ENCODE measurements at regions not wholly inside any gene's neighbourhood (a gene's known extent, or its start where the extent isn't known, plus 50 kb on each side); places are given as distances from the start of the nearest gene placed in this dataset.
"Not testable (repeated sequence)": the region's sequence is repeated elsewhere in the genome, so short reads cannot be mapped to it uniquely, and the experiment has no call there.

DNA sequence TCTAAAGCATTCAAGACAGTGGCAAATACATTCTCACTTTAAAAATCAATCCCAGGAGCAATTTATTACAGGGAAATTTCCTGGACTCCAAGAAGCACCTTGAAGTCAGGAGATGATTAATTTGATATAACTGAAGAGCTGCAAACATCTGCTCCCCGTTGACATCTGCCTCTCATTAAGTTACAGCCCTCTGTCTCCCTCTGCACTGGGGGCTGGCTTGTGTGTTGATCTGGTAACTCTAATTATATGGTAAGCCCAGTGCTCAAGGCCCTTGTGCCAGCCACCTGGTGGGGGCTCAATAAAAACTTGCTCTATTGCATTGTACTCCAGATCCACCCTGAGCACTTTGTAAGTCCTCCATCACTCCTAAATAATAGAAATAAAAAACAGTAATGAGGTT, 131.1 kb upstream of the ZNF462 start:
- DNase-seq: no peak

DNA sequence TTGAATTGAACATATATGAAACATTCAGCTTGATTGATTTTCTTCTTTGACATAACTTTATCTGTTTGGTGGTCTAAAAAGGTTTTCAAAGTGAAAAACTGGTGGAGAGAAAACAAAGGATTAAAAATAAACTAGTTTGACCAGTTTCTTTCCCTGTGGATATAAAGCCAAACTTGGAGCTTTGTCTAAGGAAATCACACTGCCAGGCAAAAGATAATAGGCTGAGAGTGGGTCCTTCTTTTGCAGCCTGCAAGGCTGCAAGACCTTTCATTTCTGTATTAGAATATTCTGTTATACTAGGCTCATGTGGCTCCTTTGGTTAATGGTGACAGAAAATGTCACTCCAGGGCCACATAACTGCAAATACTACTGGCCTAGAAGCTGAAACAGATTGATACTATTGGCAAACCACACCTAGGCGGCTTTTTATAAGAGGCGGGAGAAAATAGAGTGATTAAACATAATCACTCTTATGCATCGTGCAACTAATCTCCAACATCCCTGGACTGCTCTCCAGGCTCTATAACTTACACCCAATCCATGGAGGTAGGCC, 129.1 kb upstream of the ZNF462 start:
- DNase-seq: no peak

DNA sequence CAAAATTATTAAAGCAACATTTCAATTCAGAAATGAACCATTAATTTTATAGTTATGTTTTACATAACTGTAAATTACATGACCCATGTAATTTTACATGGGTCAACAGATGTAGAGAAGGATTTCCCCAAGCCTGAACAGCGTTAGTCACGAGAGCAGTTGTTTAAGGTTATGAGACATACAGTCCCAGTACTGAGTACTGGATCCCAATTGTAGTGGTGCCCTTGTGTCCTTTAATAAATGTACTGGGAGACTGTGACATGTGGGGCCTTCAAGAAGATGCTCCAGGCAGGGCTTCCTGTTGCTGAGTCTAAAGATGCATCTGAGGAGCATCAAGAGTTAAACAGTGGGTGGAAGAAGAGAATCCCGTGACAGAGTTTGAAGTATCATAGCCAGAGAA, 125.5 kb upstream of the ZNF462 start:
- no peak for DNase-seq

DNA sequence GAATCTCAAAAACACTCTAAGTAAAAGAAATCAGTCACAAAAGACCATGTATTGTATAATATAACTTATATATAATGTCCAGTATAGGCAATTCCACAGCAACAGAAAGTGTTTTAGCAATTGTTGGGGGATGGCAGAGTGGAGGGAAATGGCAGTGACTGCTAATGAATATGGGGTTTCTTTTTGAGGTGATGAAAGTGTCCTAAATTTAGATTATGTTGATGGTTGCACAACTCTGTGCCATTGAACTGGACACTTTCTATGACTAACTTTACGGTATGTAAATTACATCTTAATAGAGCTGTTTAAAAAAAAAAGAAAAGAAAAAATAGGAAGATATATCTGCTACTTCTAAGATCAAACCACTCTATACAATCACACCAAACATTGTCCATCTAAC, 124.9 kb upstream of the ZNF462 start:
- DNase-seq: no peak

DNA sequence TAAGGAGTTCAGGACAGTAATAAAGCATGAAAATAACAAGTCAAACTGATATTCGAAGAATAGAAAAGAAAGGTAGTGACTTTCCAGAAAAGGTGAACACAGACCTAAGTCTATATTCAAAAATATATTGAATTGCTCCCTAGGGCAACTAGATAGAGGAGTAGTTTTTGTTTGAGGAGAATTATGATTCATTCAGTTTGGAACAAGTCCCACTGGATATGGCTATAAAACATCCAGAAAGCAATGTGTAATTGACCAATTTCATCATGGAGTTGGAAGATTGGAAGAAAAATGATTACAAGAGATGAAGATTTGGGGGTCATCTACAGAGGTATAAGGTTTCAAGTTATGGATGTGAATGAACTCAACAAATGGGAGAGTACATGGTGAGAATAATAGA, 117.5 kb upstream of the ZNF462 start:
- DNase-seq: no peak

DNA sequence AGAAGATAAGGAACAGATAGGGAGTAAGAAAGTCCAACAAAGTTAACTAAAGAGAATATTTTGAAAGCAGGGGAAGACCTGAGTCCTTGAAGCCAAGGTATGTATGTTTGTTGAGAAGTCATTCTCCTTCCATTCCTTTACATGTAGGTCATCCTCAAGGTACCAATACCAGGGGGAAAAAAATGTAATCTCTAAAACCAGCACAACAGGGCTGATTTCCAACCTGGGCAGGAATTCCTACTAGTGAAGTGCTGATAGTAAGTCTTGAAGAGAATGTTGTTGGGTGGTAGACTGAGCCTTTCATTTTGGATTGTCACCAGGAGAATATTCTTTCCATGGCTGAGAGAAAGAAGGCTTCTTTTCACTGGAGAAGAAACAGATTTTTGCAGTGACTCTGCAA, 117.1 kb upstream of the ZNF462 start:
- DNase-seq: no peak

DNA sequence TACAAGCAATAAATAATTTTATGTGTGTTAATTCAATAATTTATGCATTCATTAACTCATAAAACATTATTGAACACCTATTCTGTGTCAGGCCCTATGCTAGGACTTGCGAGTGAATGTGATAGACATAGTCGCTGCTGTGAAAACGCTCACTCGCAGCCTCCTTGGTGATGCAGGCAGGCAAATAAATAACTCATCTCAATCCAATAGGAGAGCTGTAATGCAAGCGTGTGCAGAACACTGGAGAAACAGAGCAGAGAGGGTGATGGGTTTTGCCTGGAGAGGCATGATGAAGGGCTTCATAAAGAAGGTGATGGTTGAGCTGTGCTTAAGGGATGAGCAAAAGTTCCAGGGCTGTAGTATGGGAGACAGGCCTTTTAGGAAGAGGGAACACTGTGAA, 111.3 kb upstream of the ZNF462 start:
- no peak for DNase-seq

DNA sequence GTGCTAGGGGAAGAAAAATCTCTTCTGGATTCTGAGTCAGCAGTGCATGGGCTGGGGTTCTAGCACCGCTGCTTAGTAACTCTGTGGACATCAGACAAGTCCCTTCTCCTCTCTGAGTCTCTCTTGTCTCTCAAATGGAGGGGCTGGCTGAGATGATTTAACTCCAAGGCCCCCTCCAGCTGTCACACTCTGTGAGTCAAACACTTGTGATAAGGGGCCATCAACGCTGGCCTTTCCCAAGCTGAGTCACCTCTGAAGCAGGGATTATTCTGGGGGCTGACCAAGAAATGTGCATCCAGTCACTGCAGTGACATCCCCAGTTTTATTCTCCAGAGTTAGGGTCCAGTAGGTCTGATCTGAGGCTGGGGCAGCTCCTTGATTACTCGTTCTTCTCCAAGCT, 110.4 kb upstream of the ZNF462 start:
- DNase-seq: no peak

DNA sequence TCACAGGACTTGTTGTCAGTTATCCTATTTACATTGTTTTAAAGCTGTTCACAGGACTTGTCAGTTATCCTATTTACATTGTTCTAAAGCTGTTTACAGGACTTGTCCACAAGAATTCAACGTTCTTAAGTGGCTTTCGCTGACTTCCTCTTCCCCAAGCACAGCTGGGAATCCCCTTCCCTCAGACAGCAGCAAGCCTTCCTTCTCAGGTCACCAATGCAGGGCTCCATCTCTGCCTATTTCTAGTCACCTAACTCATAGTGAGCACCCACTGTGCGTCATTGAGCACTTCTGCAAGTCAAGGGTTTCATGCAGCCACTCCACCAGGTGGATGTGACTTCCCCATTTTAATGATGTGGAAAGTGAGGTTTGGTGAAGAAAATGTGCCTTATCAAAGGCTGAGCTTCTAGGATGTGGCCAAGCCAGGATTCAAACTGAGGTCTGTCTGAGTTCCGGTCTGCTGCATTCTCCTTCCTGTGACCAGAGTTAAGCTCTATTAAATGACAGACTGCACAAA, 109.8 kb upstream of the ZNF462 start:
- DNase-seq: no peak

DNA sequence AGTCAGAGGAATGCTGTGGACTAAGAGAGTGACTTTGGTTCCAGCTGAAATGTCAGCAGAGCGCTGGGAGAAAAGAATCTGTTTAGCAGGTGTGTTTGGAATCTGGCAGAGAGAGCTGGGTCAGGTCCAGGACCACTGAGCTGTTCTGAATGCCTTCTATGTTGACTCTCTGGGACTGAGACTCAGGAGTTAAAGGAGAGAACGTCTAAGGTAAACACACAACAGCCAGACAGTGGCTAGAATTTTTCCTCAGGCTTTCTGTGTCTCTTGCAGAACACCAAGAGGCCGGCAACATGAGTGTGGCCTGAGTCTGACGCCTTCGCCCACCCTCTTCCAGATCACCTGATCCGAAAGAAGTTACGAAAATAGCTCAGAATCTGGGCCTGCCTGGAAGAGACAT, 107.2 kb upstream of the ZNF462 start:
- DNase-seq: no peak

DNA sequence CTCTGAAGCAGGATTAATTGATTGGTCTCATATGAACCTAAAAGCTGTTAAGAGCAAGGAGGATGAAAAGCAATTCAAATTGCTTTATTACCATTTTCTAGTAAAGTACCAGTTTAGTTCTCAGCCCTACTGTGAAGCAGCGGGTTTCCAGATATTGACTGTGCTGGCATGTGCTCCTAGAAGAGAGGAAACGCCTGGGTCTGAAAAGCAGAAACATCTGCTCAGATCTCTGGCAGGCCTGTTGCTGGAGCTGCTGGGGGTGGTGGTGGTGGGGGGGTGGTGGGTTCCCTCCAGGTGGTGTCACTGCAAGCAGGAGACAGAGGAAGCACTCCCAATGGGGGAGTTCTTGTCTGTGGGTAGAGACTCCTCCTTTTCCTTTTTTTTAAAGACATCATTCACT, 105.5 kb upstream of the ZNF462 start:
- no peak for DNase-seq

DNA sequence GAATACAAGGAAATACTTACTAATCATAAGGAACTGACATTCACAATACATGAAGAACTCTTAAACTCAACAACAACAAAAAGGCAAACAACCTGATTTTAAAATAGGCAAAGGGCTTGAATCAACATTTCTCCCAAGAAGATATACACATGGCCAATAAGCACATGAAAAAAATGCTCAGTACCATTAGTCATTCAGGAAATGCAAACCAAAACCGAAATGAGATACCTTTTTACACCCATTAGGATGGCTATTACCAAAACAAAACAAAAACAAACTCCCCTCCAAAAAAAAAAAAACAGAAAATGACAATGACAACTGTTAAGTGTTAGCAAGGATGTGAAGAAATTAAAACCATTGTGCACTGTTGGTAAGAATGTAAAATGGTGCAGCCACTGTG, 104.1 kb upstream of the ZNF462 start:
- no peak for DNase-seq

DNA sequence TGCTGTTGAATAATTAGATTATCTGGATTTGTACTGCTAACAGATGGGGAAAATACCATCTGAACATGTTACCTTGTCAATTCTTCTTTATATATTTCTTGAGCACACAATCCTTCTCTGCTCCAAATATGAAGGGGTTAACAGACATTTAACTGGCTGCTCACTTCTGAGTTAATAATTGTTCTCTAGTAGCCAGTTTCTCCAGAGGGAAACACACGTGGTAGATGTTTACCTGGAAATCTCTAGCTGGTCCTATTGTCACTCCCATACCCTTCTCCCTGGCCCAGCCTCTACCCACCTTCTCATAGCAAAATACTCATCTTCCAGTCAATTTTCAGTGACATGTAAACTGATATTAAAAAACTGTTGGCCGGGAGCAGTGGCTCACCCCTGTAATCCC, 101.5 kb upstream of the ZNF462 start:
- DNase-seq: no peak

DNA sequence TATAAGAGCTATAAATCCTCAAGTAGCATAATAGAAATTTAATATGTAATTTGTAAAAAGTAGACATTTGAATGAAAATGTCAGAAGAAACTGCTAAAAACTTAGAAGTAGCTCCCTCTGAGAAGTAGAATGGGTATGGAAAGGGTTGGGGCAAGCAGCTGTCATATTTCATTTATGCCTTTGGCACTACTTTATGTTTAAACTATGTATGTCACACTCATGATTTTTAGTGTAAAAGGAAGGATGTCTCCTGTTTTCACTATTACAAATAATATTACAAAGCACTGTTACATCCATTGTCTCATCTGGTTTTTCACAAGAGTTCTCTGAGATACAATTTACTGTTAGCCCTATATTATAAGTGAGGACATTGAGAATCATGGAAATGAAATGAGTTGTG, 96.3 kb upstream of the ZNF462 start:
- DNase-seq: no peak

DNA sequence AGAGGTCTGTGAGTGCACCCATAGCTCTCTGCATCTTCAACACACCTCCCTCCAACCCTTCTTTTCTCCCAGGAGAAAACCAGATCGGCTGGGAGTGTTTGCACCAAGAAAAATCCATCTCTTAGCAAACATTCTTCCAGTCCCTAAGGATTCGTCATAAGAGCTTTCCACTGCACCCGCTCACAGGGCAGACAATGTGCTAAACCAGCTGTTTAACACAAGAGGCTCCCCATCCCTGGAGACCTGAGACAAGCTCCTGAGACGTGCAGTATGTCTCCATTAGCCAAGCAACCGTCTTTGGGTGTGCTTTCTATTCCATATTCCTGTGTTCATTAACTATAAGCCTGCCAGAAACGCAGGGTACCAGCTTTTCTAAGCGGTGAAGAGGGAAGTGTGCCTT, 93.6 kb upstream of the ZNF462 start:
- DNase-seq: no peak

DNA sequence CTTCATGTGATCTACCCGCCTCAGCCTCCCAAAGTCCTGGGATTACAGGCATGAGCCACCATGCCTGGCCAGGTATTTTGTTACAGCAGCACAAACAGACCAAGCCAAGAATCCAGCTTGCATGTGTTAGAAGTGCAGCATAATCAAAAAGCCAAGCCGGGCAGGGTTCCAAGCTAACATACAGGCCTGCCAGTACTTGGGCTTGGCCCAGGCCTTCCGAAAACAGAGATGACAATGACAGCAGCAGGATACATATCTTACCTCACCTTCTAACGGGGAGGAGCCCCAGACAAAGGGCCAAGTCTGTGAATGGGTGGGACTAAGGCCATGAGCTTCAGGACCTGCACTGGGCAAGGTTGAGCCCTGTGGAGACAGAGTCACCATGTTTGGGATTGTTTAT, 91.4 kb upstream of the ZNF462 start:
- no peak for DNase-seq

DNA sequence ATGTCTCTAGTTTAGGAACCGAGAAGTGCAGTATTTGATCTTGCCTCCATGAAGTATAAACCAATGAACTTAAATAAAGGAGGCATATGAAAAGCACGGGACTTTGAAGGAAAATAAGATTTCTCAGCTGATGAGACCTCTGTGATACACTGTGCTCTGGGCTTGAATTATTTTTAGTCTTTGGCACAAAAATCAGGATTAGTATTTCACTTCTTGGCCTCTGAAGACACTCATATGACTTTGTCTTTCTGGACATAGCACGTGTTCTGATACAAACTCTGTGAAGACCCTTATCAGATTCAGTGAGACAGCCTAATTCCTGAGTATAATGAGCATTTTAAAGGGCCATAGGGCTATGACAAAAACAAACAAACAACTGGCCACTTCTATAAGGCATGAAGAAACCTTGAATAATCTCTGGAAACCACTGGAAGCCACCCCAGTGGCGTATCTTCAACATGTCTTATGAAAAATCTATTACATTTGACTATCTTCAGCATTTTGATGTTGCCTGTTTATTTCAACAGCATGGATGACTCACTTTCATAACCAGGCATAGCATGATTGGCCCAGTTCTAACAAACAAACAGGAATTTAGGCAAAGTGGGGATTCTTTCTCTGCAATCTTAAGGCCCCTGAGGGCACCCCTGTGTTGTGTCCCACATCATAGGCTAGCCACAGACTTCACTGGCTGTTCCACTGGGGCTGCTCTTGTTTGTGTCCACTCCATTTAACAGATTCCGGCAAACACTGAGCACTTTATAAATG, 90.3 kb upstream of the ZNF462 start:
- DNase-seq: no peak

DNA sequence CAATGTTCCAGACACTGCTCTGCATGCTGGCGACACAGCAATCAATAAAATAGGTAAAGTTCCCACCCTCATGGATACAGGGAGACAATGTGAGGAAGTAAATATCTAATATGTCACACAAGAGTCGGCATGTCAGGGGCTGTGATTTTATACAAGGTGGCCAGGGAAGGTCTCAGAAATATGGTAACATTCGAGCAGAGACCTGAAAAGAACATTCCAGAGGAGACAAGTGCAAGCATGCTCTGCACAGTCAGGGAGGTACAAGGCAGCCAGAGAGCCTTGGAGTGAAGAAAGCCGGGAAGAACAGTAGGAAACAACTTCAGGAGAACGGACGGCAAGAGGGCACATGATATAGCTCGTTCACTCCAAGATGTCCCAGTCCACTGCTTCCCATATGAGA, 89.2 kb upstream of the ZNF462 start:
- DNase-seq: no peak

DNA sequence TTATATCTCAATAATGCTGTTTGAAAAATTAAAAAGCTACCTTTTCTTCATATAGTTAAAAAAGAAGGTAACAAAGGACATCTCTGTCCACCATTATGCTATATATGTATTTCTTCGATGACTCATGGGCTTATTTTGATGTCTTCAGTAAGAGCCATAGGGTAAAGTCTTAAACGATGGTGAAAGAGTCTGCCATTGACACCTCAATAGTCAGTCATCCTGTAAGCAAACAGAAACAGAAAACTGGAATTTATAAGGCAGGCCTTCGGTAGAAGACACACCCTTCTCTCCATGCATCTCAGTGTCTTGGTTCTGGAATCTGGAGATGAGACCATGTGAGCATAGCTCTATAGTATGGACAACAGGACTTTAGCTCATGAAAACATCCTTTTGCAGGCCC, 87.0 kb upstream of the ZNF462 start:
- no peak for DNase-seq

DNA sequence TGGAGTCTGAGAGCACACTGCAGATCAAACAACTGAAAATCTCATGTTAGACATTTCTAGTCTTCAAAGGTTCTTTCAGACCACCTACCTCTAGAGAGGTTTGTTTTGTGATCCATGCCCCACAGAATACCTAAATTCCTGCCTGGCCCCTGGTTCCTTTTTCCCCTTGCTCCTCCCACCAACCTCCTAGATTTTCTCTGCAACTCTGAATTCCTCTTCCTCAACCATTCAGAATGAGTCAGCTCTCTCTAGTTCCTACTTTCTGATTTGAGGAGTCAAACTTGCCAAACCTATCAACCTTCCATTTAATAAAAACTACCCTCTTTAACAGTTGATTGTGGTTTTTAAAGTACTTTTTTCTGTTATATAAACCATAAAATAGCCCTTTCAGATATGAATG, 83.2 kb upstream of the ZNF462 start:
- no peak for DNase-seq

DNA sequence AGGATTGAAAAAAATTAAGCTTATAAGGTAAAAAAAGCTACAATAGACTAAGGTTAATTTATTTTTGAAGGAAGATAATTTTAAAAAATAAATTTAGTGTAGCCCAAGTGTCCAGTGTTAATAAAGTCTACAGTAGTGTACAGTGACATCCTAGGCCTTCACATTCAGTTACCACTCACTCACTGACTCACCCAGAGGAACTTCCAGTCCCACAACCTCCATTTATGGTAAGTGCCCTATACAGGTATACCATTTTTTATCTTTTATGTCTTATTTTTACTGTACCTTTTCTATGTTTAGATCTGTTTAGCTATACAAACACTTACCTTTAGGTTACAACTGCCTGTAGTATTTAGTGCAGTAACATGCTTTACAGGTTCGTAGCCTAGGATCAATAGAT, 79.8 kb upstream of the ZNF462 start:
- no peak for DNase-seq

DNA sequence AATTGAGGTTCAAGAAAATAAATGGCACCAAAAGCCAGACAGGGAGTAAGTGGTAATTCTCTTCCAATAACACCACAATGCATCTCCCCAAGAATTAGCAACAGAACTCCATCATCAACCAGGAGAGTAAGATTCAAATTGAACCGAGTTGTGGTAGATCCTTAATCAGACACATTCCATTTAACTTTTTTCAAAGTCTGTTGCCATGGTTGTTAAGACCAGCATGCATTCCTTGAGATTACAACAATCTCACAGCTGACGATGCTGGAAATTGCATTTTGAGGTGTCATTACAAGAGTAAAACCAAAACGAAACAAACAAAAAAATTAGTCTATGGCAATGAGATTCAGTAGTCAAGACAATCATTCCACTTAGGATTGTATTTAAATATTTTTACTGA, 78.9 kb upstream of the ZNF462 start:
- no peak for DNase-seq

DNA sequence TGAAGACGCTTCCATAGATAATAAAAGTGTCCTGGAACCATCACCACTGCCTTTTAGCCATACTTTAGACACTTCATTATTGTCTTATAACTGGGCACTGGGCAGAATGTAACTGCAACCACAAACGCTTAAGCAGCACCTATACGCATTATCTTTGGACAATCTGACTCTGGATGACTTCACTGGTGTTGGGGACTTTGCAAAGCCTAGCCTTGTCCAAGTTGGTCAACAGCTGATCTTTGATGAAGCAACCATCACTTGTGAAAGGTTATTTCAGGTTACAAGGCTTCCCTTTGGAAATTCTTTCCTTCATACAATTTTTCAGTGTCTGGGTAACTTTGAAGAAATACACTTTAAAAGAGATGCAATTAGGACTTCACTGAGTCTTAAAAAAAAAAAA, 77.8 kb upstream of the ZNF462 start:
- DNase-seq: no peak

DNA sequence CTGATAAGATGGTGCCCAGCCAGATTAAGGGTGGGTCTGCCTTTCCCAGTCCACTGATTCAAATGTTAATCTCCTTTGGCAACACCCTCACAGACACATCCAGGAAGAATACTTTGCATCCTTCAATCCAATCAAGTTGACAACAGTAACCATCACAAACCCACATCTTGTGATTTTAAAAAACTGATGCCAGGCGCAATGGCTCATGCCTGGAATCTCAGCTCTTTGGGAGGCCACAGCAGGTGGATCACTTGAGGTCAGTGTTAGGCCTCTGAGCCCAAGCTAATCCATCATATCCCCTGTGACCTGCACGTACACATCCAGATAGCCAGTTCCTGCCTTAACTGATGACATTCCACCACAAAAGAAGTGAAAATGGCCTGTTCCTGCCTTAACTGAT, 74.9 kb upstream of the ZNF462 start:
- DNase-seq: not testable (repeated sequence)

DNA sequence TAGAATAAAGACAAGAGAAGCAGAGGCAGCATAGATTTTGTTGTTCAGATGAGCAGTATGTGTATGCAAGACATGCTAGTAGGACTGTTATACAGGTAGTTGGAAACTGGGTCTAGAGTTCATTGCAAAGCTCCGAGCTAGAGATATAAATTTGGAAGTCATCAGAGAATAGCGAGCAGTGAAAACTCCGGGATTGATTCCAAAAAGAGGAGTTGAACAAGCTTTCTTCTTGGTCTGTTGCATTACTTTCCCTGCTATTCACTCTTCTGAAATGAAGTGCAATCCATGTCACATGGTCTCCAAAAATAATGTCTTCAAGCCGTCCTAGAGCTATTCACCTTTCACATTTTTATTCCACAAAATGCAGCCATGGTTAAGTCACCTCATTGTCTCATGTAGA, 67.9 kb upstream of the ZNF462 start:
- DNase-seq: no peak

Measured in stimulated activated CD4-positive, alpha-beta T cell treated with anti-CD3 and anti-CD28 coated beads, Interleukin-2, amount 100 ng/mL, for 24 hours (primary cell).